GM18517 (cell line): ENCODE measurements at regions not wholly inside any gene's neighbourhood (a gene's known extent, or its start where the extent isn't known, plus 50 kb on each side); places are given as distances from the start of the nearest gene placed in this dataset.

Experiments
- ATAC-seq: cut with Tn5 transposase; IDR thresholded peaks from one replicate; pipeline ENCODE4 v1.9.1; 2021; ENCODE audit warnings: mild to moderate bottlenecking, moderate library complexity; ENCODE audit not compliant: unreplicated experiment

DNA sequence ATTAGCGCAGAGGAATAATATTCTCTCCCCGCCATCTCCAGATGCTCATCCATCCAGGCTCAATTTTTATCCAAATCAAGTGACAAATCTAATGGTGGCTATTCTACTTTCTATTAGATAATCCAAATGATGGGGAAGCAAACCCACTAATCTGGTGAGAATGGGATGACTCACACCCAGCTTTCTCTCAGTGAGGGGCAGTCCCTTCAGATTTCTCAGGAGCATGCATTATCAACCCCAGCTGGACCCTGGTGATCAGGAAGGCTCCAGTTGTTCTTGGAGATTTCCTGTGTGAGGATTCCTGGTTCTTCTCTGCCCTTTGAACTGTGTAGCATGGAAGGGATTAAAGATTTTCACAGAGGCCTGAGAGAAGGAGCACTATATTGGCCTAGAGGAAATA, 358.0 kb downstream of the WDR72 start:
- no peak for ATAC-seq

DNA sequence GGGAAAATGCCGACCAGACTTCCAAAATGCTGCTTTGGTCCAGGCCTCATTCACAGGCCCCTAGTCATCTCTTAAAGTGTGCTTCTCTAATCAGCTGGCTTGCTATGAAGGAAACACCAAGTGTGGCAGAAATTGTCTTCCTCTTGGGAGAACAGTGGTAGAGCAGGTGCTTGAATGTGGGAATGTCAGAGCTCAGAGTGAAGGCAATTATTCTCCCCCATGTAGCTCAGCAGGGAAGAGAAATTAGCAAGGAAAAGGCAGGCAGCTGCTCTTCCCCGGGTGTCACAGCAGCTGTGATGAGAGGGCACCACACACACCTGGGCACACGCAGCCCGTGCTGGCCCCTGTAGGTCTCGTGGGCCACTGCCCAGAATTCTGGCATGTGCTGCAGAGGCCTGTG, 358.5 kb downstream of the WDR72 start:
- ATAC-seq = no peak

GRCh38 chr15:53397041-53397616, 362.3 kb downstream of the WDR72 start:
- ATAC-seq = no peak

GRCh38 chr15:53395871-53396270, 363.6 kb downstream of the WDR72 start:
- no peak for ATAC-seq

- no peak for ATAC-seq
These were observed 368.9 kb downstream of the WDR72 start for GRCh38 chr15:53390549-53390948.

GRCh38 chr15:53389271-53390037, 370.0 kb downstream of the WDR72 start:
- ATAC-seq = no peak

- no peak for ATAC-seq
These were observed 375.0 kb downstream of the WDR72 start for GRCh38 chr15:53384417-53384816.

DNA sequence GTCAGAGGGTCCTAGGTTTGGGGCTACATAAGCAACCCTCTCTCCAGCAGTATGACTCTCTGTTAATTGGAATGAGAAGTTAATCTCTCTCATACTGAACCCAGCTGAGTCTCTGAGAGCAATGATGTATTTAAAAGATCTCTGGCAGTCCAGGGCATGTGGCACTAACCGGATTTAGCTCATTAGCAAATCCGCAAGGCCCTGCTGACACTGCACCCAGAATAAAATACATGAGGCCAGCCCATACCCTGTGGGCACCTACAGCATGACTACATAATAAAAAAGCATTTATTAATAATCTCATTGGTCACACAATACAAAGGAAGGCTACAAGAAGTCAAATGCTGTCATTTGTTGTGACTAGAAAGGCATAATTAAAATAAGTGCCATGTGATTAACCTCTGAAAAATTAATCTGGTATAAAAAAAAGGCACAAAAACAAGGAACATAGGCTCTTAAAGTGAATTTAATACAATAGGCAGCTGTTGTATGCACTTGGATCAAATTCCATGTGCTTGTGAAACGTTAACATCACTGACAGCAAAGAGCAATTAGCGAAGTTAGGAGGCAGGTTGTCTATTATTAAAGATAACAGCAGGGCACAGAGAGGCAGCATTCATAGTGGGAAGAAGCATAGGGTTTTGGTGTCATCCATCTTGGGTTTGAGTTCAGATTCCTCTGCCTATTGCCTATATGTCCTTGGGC, 381.2 kb downstream of the WDR72 start:
- no peak for ATAC-seq

DNA sequence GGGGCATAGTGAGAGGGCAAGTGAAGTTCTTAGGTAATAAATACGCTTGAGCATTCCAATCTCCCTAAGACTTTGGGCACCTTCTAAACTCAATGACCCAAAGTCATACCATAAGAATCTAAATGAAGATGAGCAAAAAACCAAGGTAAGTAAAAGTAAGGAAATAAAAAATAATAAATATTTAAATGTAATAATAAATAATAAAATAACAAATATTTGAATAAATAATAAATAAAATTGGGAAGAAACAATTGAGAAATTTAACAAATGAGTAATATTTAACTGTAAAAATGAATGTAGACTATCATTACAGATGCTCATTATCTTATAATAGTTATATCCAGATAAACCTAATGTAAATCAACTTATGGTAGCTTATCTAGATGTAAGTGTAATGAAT, 391.7 kb downstream of the WDR72 start:
- ATAC-seq = no peak

- ATAC-seq = no peak
These were observed 398.6 kb downstream of the WDR72 start for GRCh38 chr15:53360881-53361280.

- no peak for ATAC-seq
These were observed 400.4 kb downstream of the WDR72 start for GRCh38 chr15:53359038-53359437.

DNA sequence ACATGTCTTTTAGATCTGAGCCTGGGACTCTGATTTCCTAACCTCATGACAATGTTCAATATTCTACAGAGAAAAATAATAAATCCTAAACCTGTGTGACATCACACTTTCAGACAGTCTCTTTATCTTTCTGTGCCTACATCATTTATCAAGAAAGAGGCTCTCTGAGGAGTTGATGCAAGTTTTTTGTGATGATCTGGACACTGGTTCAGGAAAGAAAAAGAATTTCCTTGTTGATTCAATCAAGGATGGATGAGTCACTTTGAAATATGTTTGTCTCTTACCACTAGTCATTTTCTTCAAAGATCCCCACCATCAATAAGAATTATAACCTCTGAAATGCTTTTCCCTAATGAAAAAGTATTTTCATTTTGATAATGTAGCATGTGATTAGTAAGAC, 404.6 kb downstream of the WDR72 start:
- no peak for ATAC-seq

- no peak for ATAC-seq
These were observed 408.1 kb downstream of the WDR72 start for GRCh38 chr15:53351373-53351772.

DNA sequence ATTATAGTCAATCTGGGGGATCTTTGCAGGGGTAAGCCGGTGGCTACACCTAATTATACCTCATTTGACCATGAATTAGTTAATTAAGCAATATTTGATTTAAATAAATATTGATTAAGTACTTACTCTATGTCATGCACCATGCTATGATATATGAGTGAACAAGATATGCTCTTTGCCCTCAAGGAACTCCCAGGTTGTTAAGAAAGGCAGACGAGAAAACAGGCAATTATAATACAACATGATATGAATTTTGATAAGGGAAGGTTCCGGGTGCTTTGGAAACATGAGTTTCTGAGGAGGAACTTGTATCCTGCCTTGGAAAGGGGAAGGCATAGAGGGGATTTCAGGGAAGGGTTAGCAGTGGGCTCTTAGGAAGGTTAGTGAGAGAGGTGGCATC, 412.9 kb downstream of the WDR72 start:
- no peak for ATAC-seq

DNA sequence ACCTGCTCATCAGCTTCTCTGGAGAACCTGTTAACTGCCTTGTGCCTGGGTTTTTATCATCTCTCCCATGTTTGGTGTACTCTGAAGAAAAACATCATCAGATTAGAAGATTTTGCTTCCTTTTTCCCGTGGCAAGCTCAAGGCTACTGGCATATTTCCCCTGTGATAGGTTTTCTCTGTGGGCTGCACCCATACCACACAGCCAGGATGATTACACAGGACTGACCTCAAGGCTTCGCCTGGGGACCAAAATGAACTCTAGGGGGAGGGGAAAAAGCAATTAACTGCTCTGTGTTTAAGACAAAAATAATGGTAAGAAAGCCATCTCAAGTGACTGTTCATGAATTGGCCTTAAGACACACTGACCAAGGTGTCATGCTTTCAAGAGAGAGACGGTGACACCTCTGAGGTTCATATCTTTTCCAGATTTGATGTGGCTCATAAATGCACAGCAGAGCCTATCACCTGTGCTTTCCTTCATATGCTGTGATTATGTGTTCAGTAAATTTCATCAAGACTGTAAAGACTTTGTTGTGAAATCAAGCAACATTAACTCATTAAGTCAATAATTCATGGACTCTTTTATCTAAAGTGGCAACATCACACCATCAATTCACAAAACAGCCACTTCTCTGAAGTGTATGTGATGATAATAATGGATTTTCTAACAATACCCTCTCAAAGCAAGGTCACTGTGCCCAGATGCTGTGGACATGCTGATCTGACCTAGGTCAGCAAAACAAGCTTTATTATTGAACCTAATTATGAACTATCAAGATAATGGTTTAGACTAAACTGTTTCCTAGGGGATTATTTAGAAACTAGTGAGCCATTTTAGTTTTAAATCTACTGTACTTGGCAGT, 427.9 kb downstream of the WDR72 start:
- no peak for ATAC-seq

GRCh38 chr15:53328341-53328740, 431.1 kb downstream of the WDR72 start:
- no peak for ATAC-seq

DNA sequence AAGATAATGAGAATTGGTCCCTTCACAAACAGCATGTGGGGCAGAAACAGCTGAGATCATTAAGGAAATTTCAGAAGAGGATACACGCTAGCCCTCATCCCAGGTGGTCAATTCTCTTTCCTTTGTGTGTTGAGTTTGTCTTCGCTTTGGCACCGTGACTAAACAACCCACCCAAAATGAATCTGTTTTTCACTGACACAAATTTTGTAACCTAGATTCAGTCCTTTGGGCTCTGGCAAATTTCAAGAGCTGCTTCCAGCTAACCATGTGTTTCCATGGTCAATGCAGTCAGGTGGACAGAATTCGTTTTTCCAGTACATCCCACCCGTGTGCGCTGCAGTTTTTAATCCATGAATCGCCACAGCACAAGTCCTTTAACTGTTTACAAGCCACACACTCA, 435.4 kb downstream of the WDR72 start:
- no peak for ATAC-seq

- no peak for ATAC-seq
These were observed 436.3 kb downstream of the WDR72 start for GRCh38 chr15:53323191-53323590.

- ATAC-seq = no peak
These were observed 438.6 kb downstream of the WDR72 start for GRCh38 chr15:53320816-53321215.

DNA sequence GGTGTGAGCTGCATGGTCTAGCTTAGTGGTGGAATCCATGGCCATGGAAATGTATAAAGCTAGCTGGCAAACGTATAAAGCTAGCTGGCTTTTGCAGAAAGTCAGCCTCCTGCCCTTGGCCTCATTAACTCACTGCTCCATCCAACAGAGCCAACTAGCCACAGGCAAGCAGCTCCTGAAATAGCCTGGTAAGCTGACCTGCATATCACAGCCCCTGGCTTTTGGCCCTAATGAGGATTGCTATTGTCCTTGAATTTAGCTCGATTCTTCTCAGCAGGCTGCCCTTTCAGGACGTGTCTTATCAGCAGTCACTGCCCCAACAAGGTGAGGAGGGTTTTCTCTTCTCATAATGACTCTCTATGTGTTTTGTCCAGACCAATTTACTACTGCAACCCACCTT, 446.8 kb downstream of the WDR72 start:
- no peak for ATAC-seq

DNA sequence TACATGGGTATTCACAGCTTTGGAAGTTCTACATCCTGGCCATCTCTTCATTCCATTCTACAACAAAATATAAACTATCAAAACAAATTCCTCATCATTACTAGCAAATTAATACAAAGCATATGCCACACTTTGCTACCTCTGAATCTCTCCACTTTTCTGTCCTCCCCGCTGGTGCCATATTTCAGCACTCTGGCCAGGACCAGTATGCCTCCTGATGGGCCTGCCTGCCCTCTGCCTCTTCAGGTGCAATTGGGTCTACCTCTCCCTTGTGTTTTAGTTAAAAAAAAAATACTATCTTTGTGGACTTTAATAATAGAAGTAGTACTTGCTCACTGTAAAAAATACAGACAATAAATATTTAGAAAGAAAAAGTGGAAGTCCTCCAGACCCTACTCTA, 448.8 kb downstream of the WDR72 start:
- ATAC-seq = no peak
